Skeletal muscle satellite cell (primary cell): ENCODE measurements at regions not wholly inside any gene's neighbourhood (a gene's known extent, or its start where the extent isn't known, plus 50 kb on each side); places are given as distances from the start of the nearest gene placed in this dataset.

ENCODE experiments used
- H3K27me3 ChIP-seq: 2 replicates; pipeline ENCODE4 v1.7.0; 2013; ENCODE audit warnings: low read length; ENCODE audit not compliant: control insufficient read depth, insufficient read depth
- H3K36me3 ChIP-seq: 2 replicates; pipeline ENCODE4 v1.7.0; 2013; ENCODE audit warnings: mild to moderate bottlenecking, control low read depth, low read length; ENCODE audit not compliant: insufficient read depth
- H3K4me1 ChIP-seq: 2 replicates; pipeline ENCODE4 v1.7.0; 2013; ENCODE audit warnings: low read length; ENCODE audit not compliant: control insufficient read depth, insufficient read depth
- H3K4me2 ChIP-seq: 2 replicates; pipeline ENCODE4 v1.7.0; 2013; ENCODE audit warnings: mild to moderate bottlenecking, low read length
- H3K4me3 ChIP-seq: 2 replicates; pipeline ENCODE4 v1.7.0; 2013; ENCODE audit warnings: low read length
- H3K9ac ChIP-seq: 2 replicates; pipeline ENCODE4 v1.7.0; 2013; ENCODE audit warnings: mild to moderate bottlenecking, low read depth, low read length, moderate library complexity
- H3K9me3 ChIP-seq: replicated peaks from 2 replicates; pipeline ENCODE4 v1.7.0; 2013; ENCODE audit warnings: mild to moderate bottlenecking, control low read depth, low read length

DNA sequence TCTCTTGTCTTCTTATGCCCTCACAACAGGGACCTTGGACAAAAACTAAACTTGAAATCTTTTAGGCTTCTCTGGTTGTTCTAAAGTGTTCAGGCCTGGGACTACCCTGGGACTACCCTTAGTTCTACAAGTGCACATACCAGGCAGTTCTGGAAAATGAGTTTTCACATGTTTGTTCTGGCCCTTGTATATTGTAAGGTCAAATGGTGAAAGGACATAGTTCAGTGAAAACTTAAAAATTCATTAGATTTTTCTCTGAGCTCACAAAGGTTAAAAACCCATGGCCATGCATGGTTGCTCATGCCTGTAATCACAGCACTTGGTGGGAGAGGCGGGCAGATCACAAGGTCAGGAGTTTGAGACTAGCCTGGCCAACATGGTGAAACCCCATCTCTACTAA is 875.5 kb upstream of the FAM98A start:
- Histone ChIP-seq H3K36me3 (no peaks in the 10 kb centered on the region), H3K9ac (no peak overlapping the region), H3K4me1 (no peaks in the 10 kb centered on the region), H3K4me2 (no peak overlapping the region), H3K4me3 (no peak overlapping the region), H3K27me3 (no peaks in the 10 kb centered on the region), H3K9me3 (no peaks in the 10 kb centered on the region)

DNA sequence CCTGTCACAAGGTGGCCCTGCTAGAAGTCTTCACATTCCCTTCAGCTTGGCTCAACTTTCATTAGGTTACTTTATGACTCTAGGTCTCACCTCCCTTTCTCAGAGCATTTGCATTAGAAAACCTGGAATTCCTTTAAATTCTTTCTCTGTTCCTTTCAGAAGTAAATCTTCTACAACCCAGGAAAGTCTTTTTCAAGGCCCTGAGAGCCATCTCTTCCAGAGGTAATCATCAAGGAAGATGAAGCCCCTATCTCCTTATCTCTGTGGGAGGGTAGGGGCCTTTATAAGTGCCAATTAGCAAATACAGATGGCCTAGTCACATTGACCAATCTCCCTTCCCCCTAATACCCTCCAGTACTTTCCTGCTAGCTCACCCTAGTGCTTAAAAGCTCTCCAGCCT is 848.0 kb upstream of the FAM98A start:
- Histone ChIP-seq H3K4me1 (no peaks in the 10 kb centered on the region), H3K4me3 (no peak overlapping the region), H3K4me2 (no peak overlapping the region), H3K36me3 (no peaks in the 10 kb centered on the region), H3K9ac (no peak overlapping the region), H3K27me3 (no peaks in the 10 kb centered on the region), H3K9me3 (peaks cover 3% of the 10 kb centered on the region)

DNA sequence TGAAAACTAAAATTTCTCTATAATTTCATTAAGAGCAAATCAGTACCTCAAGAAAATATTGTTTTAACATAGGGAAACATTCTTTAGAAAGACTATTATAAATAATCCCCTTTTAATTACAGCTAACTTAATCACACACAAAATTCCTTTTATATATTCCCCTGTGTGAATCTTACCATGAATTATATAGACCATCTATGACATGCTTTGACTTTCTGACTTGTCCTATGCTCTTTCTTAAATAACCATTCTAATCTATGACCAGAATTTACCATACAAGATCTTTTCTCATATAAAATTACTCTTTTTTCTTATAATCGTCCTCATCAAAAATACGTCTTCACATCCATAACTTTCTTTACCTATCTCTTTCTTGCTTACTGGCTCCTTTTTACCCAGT is 824.2 kb upstream of the FAM98A start:
- H3K4me2 ChIP-seq: no peak overlapping the region
- H3K27me3 ChIP-seq: no peaks in the 10 kb centered on the region
- H3K4me1 ChIP-seq: no peaks in the 10 kb centered on the region
- peaks cover 3% of the 10 kb centered on the region for H3K9me3 ChIP-seq
- no peak overlapping the region for H3K9ac ChIP-seq
- H3K36me3 ChIP-seq: no peaks in the 10 kb centered on the region
- no peak overlapping the region for H3K4me3 ChIP-seq

DNA sequence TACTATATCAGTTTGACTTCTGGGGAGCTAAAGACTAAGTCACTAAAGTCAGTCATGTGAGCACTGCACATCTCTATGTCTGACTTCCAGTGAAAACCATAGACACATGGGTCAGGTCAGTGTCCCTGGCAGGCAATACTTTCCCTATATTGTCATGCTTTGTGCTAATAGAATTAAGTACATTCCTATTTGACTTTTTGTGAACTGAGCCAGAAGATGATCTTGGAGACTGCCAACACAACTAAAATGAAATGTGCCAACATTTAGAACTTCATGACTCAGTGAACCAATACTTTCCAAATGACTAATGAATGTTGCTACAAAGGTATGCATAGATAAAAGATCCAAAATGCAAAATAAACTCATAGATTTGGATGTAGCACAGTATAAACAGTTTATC is 820.8 kb upstream of the FAM98A start:
- H3K9ac ChIP-seq: no peak overlapping the region
- no peaks in the 10 kb centered on the region for H3K36me3 ChIP-seq
- H3K4me1 ChIP-seq: no peaks in the 10 kb centered on the region
- peaks cover 2% of the 10 kb centered on the region for H3K9me3 ChIP-seq
- no peak overlapping the region for H3K4me3 ChIP-seq
- no peak overlapping the region for H3K4me2 ChIP-seq
- H3K27me3 ChIP-seq: no peaks in the 10 kb centered on the region

DNA sequence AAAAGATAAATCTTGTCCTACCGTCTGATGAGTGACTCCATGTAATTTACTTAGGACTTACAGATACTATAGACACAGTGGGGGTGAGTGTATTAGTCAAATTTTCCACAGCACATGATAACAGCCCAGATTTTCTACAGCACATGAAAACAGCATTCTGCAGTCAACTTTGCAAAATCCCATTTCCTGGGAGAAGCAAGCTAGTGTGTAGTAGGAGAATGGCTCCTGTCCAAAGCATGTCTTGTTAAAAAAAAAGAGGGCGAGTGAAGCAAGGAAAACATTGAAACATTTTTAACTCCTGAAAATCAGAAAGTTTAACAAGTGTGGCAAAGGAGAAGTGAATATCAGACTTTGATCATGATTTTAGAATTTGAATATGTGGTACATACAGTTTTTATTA is 817.8 kb upstream of the FAM98A start:
- H3K4me2 ChIP-seq: no peak overlapping the region
- no peaks in the 10 kb centered on the region for H3K36me3 ChIP-seq
- no peaks in the 10 kb centered on the region for H3K4me1 ChIP-seq
- H3K27me3 ChIP-seq: no peaks in the 10 kb centered on the region
- H3K9ac ChIP-seq: no peak overlapping the region
- no peaks in the 10 kb centered on the region for H3K9me3 ChIP-seq
- no peak overlapping the region for H3K4me3 ChIP-seq

DNA sequence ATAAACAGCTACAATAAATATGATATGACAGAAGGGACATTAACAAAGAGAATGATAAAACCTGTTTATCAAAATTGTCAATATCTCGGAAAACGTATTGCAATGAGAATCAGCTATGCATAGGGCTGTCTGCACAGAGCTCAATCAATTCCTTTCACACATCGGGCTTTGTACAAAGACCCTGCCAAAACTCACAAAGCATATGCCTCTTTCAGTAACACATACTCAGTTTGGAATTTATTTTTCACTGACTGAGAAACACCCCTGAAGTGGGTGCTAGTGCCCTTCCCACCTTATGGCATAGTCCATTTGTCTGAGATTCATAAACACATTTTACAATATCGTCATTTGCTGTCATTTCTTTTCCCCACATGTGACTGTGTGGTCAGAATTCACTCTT is 815.8 kb upstream of the FAM98A start:
- H3K36me3 ChIP-seq: no peaks in the 10 kb centered on the region
- no peaks in the 10 kb centered on the region for H3K27me3 ChIP-seq
- H3K4me1 ChIP-seq: no peaks in the 10 kb centered on the region
- no peak overlapping the region for H3K4me3 ChIP-seq
- H3K9me3 ChIP-seq: no peaks in the 10 kb centered on the region
- no peak overlapping the region for H3K4me2 ChIP-seq
- H3K9ac ChIP-seq: no peak overlapping the region

DNA sequence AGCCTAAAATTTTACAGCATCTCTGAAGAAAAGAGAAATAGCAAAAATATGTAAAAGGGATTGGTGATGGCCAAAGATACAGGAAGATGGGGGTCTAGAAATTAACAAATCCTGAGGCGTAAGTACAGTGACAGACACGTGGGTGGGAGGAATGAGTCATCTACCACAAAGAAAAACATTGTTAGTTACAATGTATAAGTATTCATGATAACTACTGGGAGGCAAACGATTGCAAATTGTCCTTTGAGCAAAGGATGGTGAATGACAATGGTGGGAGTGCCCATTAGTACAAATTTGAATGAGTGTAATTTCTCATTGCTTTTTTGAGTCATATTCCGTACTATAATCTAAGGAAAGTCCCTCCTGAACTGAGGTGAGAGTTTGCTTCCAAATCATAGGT is 809.0 kb upstream of the FAM98A start:
- no peaks in the 10 kb centered on the region for H3K4me1 ChIP-seq
- H3K27me3 ChIP-seq: no peaks in the 10 kb centered on the region
- H3K9me3 ChIP-seq: no peaks in the 10 kb centered on the region
- H3K9ac ChIP-seq: no peak overlapping the region
- H3K4me3 ChIP-seq: no peak overlapping the region
- no peaks in the 10 kb centered on the region for H3K36me3 ChIP-seq
- no peak overlapping the region for H3K4me2 ChIP-seq

DNA sequence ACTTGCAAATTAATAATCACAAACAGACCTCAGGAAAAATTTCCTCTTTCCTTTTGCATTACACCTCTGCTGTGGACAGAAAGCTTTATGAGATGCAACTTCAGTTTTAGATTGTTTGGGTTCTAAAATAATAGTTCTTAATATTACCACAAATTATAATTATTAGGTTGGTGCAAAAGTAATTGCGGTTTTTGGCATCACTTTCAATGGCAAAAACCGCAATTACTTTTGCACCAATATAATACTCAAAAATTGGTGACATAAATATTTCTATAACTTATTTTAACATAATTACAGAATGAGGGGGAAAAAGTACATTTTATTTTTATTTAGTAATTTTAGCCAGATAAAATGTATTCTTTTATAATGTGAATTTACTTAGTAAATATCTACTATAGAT is 804.4 kb upstream of the FAM98A start:
- Histone ChIP-seq H3K36me3 (no peaks in the 10 kb centered on the region), H3K27me3 (no peaks in the 10 kb centered on the region), H3K4me3 (no peak overlapping the region), H3K4me2 (no peak overlapping the region), H3K4me1 (no peaks in the 10 kb centered on the region), H3K9ac (no peak overlapping the region), H3K9me3 (no peaks in the 10 kb centered on the region)

DNA sequence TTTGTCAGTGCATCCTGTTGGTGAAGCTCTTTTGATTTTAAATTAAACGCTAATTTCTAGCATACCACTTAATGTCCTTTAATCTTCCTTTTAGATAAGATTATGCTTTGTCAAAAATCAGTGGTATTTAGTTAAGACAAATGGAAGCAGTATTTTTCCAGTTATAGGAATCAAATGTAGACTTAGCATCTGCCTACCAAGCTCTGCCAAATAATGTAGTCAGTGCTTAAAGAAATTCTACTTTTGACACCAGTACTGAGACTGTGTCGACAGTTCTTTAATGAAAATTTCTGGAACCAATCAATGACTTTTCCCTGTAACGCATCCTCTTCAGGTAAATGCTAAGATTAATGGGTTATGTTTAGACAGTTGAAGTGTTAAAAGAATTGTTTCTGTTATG is 803.3 kb upstream of the FAM98A start:
- Histone ChIP-seq H3K4me2 (no peak overlapping the region), H3K9ac (no peak overlapping the region), H3K4me3 (no peak overlapping the region), H3K4me1 (no peaks in the 10 kb centered on the region), H3K27me3 (no peaks in the 10 kb centered on the region), H3K9me3 (no peaks in the 10 kb centered on the region), H3K36me3 (no peaks in the 10 kb centered on the region)

DNA sequence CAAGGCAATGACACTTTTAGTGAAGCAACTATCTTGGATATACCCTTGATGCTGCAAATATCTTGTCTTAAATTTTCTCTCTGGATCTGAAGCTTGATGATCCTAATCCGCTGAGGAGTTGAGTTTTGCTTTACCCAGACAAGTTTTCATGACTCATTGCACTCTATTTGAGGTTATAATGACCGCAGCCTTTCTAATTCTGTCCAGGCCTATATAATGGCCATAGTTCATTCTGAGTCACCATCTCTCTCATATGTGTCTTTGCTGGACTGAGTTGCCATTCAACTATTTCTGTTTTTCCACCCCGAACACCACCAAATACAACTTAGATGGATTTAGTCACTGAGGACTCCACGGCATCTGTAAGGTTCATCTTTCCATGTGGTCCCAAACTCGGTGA is 802.1 kb upstream of the FAM98A start:
- H3K4me2 ChIP-seq: no peak overlapping the region
- H3K27me3 ChIP-seq: no peaks in the 10 kb centered on the region
- no peaks in the 10 kb centered on the region for H3K9me3 ChIP-seq
- H3K4me3 ChIP-seq: no peak overlapping the region
- H3K36me3 ChIP-seq: no peaks in the 10 kb centered on the region
- no peak overlapping the region for H3K9ac ChIP-seq
- H3K4me1 ChIP-seq: no peaks in the 10 kb centered on the region

DNA sequence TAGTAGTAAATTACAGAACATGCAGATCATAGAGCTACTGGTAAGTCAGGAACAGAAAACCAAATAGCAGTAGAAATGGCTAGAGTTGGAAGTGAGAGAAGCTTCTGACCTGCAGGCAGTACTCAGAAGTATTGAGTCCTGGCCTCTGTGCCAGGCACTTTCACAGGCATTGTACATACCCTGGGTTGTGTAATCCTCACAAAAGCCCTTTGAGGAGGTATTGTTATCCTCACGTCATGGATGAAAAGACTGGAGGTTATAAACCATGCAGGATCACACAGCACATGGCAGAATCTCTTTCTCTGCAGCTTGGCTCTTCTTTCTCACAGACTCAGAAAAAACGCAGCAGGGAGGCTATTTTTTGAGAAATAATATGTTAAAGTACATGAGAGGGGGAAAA is 789.3 kb upstream of the FAM98A start:
- Histone ChIP-seq H3K9ac (no peak overlapping the region), H3K36me3 (no peaks in the 10 kb centered on the region), H3K4me2 (no peak overlapping the region), H3K4me3 (no peak overlapping the region), H3K27me3 (no peaks in the 10 kb centered on the region), H3K4me1 (no peaks in the 10 kb centered on the region), H3K9me3 (no peaks in the 10 kb centered on the region)

DNA sequence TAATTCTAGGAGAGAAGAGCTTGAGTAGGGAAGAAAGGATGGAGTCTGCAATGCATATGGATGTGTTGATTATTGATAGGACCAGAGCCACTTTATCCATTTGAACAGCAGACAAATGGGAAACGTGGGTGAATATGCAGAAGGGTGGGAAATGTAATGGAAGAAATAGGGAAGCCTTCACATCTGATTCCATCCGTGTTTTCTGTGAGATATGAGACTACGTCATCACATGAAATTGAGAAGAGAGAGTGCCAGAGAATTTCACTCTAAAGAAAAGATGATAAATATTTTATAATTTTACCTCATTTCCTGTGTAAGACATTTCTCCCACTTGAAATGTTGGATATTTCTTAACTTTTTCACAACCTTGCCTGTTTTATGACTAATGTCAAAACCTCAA is 788.4 kb upstream of the FAM98A start:
- Histone ChIP-seq H3K4me3 (no peak overlapping the region), H3K36me3 (no peaks in the 10 kb centered on the region), H3K9ac (no peak overlapping the region), H3K9me3 (no peaks in the 10 kb centered on the region), H3K4me2 (no peak overlapping the region), H3K4me1 (no peaks in the 10 kb centered on the region), H3K27me3 (no peaks in the 10 kb centered on the region)

DNA sequence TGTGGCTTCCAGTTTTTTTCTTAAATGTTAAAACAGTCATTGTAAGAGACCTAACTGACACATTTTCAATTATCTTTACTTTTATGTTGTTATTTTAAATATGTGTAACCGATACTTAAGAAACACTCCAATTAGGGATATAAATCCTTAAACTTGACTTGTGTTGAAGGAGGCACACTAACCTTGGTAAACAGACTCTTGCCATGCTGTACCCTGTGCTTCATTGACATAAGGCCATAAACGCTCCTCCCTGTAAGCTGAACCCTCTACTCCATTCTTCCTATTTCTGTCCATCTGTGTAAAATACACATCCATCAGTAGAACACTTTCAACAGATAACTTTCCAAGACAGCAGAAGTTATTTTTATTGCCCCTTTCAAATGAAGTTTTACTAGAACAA is 780.5 kb upstream of the FAM98A start:
- no peaks in the 10 kb centered on the region for H3K36me3 ChIP-seq
- no peak overlapping the region for H3K9ac ChIP-seq
- no peak overlapping the region for H3K4me3 ChIP-seq
- H3K4me1 ChIP-seq: no peaks in the 10 kb centered on the region
- no peaks in the 10 kb centered on the region for H3K27me3 ChIP-seq
- no peaks in the 10 kb centered on the region for H3K9me3 ChIP-seq
- no peak overlapping the region for H3K4me2 ChIP-seq
